Astrocyte of the spinal cord (primary cell): ENCODE measurements at regions not wholly inside any gene's neighbourhood (a gene's known extent, or its start where the extent isn't known, plus 50 kb on each side); places are given as distances from the start of the nearest gene placed in this dataset.

Experiments
- DNase-seq: peaks from one replicate; pipeline ENCODE4 v3.0.0; 2011; ENCODE audit warnings: low read depth, low spot score
- H3K4me3 ChIP-seq: 2 replicates; pipeline ENCODE4 v1.5.1; 2011; ENCODE audit warnings: low read depth, mild to moderate bottlenecking, low read length, moderate library complexity
- CTCF ChIP-seq: IDR thresholded peaks from 2 replicates; pipeline ENCODE4 v1.5.1; 2012; ENCODE audit warnings: low read depth, mild to moderate bottlenecking, low read length, inconsistent platforms
- in situ Hi-C: cut with HindIII; loops from 2 replicates; pipeline ENCODE4 v1.10.0; 2017; ENCODE audit warnings: low sequenced_read_pairs

DNA sequence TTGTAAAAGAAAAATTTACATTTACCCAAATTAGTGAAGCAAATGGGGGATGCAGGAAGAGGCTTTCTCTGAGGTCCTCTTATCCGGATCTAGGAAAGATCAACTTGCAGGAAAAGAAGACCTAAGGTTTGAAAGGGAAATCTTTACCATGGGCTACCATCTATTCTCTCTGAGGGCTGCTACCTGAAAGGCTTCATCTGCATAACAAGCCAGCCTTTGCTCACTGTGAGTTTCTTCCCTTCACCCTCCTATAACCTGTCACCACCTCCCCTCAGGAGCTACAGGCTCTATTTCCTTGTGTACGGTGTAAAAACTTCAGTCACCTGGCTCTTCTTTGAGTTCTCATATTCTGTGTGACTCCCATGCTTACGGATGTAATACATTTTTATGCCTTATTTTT is 118.6 kb upstream of the BEND4 start:
- H3K4me3 ChIP-seq, result no peak overlapping the region
- in situ Hi-C loops, result no loop called here
- no peak for DNase-seq
- no peak for TF ChIP-seq CTCF

GRCh38 chr4:42277291-42277690 is 120.0 kb upstream of the SHISA3 start:
- in situ Hi-C loops, result no loop called here
- DNase-seq, result no peak
- H3K4me3 ChIP-seq, result no peak overlapping the region
- TF ChIP-seq CTCF, result no peak

DNA sequence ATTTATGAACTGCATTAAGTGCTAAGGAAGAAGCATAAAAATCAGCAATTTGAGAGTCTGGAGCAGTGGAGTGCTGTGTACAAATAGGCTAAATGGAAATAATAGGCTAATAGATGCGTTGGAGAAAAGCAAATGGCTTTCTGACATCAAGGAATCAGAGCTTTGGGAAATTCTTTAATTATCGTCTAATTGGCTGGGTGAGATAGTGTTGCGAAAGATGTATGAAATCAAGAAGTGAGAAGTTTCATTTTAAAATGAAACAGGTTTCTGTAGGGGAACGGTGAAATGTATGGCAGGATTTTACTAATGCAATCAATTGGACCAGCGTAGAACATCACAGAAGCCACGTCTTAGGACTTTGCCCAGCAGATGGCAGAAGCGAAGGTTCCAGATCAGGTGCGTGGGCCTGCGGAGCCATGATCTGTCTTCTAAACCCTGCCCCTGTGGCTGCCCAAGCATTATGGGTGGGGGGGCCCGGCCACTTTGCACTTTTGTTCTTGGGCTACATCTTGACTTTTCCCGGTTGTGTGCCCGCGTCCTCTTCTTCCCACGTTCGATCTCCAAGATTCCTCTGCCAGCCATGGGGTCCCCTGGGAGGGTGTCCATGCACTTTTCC is 118.5 kb upstream of the SHISA3 start:
- TF ChIP-seq CTCF, result peak; percentile 5
- no peak overlapping the region for H3K4me3 ChIP-seq
- DNase-seq, result no peak
- in situ Hi-C loops, result no loop called here

- TF ChIP-seq CTCF, result peak; percentile 73
- in situ Hi-C loops, result no loop called here
- H3K4me3 ChIP-seq, result no peak overlapping the region
- DNase-seq, result no peak
These were observed 116.8 kb upstream of the SHISA3 start for GRCh38 chr4:42280327-42281095.

GRCh38 chr4:42281324-42282020 is 115.8 kb upstream of the SHISA3 start:
- in situ Hi-C loops, result no loop called here
- TF ChIP-seq CTCF, result no peak
- DNase-seq, result no peak
- H3K4me3 ChIP-seq, result no peak overlapping the region

DNA sequence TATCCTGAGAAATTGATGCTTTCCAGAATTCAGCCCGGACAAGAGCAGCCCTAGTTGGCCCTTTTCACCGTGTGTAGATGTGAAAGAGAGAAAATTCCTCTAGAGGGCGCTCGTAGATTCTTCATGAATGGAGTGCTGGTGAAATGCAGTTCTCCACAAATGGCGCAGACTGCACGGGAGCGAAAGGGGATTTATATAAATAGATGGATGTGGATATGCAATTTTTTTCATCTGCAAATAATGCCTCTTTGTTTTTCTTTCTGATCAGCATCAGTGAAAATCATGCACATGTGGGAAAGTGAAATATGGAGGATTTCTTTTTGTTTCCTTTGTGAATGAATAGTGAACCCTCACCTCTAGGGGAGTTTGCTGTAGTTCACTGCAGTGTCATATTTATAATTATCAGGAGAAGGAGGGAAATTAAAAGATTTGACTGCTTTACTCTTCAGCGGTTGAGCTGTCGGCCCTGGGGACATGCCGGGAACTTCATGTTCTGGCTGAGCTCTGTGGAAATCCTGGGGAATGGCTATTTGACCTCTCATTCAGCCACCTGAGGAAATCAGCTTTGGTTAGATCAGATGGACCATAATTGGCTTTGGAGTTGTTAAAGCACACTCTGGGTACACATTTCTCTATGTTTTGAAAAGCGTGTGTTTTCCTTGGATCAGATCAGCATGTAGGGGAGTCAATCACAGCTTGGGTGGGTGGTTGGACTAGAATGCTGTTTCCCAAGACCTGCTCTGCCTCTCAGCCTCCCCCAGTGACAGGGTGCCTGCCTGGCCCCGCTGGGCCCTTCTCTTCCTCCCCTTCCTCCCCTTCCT is 115.0 kb upstream of the SHISA3 start:
- DNase-seq, result peak; percentile 77
- in situ Hi-C loops, result no loop called here
- no peak overlapping the region for H3K4me3 ChIP-seq
- TF ChIP-seq CTCF, result peak; percentile 66
